Frontal cortex (tissue), 3 donors: ENCODE measurements at regions not wholly inside any gene's neighbourhood (a gene's known extent, or its start where the extent isn't known, plus 50 kb on each side); places are given as distances from the start of the nearest gene placed in this dataset.
"Not testable (repeated sequence)": the region's sequence is repeated elsewhere in the genome, so short reads cannot be mapped to it uniquely, and the experiment has no call there.

Source experiments
- DNase-seq, 2 donors: peaks; one replicate each; pipeline ENCODE4 v3.0.0; 2012; ENCODE audit warnings: low spot score in 2 of 2
- FAIRE-seq: peaks from 2 replicates; lab custom pipeline; 2012; peaks lifted over from hg19 to GRCh38; lab: Jason Lieb, UNC
- donor health status: control.
- donor health status: control.
- donor health status: control.

DNA sequence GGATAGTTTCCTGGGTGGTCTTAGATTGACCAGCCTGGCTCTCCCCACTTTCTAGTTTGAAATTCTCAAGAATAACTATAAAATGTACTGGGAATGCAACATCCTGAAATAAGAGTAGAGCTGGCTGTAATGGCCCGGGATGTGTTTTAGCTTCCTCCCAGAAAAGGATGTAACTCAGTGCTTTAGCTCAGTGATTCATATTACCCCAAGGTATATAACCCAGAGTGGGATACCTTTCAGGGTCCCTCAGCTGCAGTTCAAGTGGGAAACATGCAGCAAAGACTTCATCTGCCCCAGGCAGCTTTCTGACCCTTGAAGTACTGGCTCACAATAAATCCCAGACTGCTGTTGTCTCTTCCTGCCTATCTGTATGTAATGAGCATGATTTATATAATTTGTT, 666.7 kb upstream of the KCND2 start:
- FAIRE-seq (no peak), DNase-seq (no peak)

DNA sequence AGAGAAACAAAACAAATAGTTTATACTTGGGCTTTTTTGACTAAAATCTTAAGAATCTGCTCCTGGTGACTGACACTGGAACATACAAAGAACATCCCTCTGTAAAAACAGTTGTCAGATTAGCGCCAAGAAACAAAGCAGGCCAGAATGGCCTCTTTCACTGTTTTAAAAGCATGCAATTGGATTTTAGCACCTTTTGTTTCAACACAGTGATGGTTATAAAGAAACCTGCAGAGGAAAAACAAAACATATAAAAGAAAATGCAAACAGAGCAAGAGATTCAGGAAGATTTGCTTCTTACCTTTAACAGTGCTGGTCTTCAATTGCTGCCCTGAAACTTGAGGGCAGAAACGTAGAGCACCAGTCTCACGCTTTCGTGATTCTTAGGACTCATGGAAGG, 652.2 kb upstream of the KCND2 start:
- FAIRE-seq, result no peak

DNA sequence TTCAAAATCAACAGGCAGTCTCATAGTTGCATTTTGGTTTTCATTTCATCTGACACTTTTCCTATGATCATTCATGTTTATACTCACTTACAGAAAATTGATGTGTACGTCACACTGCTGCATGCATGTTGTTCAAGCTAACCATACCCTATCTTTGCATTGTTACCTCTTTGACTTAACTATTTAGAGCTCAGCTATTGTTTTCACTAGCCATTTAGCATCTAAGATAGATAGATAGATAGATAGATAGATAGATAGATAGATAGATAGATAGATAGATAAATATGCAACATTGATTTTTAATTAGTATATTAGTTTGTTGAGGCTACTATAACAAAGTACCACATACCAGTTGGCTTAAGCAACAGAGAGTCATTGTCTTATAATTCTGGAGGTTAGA, 649.5 kb upstream of the KCND2 start:
- no peak for FAIRE-seq
- DNase-seq, result no peak

More for the DNA sequence above, 652.2 kb upstream of the KCND2 start:
- no peak for DNase-seq

DNA sequence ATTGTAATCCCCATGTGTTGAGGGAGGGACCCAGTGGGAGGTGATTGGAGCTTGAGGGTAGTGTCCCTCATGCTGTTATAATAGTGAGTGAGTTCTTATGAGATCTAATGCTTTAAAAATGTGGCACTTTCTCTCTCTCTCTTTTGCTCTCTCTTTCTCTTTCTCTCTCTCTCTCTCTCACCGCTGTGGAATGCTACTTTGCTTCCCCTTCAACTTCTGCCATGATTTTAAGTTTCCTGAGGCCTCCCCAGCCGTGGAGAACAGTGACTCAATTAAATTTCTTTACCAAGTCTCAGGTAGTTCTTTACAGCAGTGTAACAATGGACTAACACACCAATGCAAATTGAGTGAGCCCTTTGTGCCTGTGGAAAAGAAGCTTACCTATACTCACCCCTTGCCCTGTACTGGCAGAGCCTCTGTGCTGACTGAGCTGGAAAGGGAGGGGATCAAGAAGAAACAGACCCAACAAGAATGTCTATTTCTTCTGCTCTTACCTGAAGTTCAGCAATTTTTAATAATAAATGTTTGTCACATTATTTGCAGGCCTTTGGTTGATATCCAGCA, 642.5 kb upstream of the KCND2 start:
- no peak for DNase-seq
- no peak for FAIRE-seq

DNA sequence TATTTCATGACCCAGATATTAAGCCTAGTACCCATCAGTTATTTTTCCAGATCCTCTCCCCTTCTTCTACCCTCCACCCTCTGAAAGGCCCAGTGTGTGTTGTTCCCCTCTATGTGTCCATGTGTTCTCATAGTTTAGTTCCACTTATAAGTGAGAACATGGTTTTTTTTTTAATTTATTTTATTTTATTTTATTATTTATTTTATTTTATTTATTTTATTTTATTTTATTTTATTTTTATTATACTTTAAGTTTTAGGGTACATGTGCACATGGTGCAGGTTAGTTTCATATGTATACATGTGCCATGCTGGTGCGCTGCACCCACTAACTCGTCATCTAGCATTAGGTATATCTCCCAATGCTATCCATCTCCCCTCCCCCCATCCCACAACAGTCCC, 639.2 kb upstream of the KCND2 start:
- not testable (repeated sequence) for FAIRE-seq, DNase-seq

DNA sequence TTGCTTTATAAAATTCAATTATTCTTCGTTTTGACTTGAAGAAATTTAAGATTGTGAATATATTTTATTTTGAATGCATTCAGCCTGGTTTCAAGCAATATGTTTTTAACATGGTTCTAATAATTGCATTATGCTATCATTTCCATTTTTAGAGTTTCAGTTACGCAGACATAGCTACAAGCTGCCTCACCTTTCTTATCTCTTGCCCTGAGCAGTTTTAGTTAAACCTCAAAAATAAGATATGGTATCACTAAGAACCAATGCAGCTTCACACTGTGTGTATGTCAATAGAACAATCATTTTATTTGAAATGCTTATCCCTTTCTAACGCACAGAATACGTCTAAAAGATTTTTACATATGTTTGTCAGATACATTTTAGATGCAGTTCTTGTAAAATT, 632.6 kb upstream of the KCND2 start:
- FAIRE-seq, result no peak
- no peak for DNase-seq

DNA sequence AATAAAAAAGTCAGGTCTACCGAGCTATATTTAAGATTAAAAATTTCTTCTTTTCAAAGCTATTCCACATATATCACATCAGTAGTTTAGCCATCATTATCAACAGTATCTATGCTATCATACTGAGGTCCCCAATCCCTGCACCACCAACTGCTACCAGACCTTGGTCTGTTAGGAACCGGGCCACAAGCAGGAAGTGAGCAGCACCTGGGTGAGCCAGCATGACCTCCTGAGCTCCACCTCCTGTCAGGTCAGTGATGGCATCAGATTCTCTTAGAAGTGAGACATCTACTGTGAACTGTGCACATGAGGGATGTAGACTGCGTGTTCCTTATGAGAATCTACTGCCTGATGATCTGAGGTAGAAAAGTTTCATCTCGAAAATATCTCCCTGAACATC, 632.1 kb upstream of the KCND2 start:
- DNase-seq (no peak), FAIRE-seq (no peak)

DNA sequence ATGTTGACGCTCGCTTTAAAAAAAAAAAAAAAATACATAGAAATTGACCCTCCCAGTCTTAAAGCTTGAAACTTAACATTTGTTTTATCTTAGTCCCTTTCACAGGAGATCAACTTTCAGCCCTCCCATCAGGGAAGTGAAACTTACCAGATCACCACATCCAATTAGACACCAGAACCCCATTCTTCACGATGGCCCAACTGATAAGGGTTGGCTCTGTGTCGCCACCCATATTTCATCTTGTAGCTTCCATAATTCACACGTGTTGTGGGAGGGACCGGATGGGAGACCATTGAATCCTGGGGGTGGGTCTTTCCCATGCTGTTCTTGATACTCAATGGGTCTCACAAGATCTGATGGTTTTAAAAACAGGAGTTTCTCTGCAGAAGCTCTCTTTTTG, 629.4 kb upstream of the KCND2 start:
- no peak for DNase-seq
- no peak for FAIRE-seq

DNA sequence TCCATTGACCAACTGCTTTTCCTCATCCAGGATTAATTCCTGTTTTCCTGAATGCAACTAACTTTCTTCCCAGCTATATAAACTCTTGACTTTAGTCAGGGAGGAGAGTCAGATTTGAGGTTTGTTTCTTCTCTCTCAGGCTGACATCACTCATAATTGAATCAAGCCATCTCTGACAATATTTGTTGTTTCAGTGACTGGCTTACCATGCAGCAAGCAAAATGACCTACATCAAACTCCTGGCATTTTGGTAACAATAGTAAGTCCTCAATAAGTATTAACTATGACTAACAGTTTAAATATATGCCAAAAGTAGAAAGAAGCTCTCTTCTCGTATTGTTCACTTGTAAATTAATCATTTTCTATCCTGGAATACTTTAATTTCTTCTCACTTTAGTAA, 625.7 kb upstream of the KCND2 start:
- no peak for FAIRE-seq

DNA sequence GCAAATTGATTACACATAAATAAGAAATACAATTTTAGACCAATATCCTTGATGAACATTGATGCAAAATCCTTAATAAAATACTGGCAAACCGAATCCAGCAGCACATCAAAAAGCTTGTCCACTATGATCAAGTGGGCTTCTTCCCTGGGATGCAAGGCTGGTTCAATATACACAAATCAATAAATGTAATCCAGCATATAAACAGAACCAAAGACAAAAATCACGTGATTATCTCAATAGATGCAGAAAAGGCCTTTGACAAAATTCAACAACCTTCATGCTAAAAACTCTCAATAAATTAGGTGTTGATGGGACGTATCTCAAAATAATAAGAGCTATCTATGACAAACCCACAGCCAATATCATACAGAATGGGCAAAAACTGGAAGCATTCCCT, 624.2 kb upstream of the KCND2 start:
- FAIRE-seq, DNase-seq: not testable (repeated sequence)

More for the DNA sequence above, 625.7 kb upstream of the KCND2 start:
- no peak for DNase-seq

DNA sequence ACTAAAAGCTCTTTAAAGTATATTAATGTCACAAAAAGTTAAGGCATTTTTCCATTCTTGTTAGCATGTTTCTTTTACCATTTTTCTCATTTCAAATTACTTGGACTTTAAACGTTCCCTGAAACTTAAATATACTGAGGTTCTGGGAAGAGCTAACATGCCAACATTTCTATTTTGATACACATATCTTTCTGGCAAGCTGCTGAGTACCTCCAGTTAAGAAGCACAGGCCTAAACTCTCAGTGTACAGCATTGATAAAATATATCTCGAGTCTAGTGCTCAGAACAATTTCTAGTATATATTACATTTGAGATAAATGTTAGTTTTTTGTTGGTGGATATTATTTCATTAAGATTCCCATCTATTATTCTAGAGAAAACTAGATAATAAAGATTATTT, 612.9 kb upstream of the KCND2 start:
- DNase-seq (no peak), FAIRE-seq (no peak)

DNA sequence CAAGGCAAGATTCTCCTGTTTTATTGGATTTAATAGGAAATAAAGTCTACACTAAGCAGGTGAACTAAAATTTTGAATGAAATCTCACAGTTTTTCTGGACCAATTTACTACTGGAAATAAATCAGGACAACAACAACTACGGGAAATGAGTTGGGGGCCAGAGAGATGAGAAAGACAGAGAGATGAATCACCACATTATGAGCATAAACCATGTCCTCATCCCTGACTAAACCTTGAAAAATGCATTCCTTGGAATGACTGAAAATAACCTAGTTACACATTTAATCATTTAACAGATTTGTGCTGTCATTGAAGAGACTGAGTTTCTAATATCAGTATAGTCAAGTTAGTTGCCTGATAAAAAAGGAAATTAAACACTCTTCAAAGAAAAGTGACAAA, 608.4 kb upstream of the KCND2 start:
- FAIRE-seq, result no peak

DNA sequence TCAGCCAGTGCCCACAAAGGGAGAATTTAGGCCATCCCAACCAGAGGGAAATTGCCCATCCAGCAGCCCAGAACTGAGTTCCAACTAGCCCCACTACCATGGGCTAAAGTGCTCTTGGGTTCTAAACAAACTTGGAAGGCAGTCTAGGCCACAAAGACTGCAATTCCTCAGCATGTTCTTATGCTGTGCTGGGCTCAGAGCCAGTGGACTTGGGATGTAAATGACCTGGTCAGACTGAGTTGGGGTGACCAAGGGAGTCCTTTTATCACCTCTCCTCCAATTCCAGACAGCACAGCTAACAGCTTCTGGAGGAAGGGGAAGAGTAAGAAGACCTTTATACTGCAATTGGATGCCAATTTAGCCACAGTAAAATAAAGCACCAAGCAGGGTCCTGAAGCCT, 607.2 kb upstream of the KCND2 start:
- no peak for FAIRE-seq
- no peak for DNase-seq

More for the DNA sequence above, 608.4 kb upstream of the KCND2 start:
- no peak for DNase-seq

DNA sequence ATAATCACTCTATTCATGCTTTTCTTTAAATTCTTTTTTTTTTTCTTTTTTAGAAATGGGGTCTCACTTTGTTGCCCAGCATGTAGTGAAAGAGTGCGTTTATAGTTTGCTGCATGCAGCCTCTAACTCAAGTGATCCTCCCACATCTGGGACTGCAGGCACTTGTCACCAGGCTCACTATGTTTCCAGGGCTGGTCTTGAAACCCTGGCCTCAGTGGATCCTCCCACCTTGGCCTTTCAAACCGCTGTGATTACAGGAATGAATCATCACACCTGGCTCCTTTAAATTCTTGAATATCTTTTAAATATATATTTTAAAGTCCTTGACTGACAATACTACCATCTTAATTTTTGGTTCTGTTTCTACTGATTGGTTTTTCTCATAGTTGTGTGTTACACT, 591.6 kb upstream of the KCND2 start:
- DNase-seq, result no peak
- no peak for FAIRE-seq

DNA sequence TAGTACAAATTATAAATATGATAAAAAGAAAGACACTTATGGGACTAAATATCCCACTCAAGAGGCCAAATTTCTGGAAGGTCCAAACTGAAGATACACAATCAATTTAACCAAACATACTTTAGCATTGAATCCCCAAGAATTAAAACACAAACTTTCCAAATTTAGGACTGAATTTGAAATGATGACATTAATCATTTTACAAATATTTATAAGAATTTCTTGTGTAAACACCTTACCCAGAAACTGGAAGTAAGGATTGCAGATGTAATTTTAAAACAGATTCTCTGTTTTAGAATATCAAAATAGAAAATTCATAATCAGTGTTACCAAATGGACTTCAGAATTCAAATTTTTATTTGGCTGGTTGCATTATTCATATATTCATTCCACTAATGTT, 588.2 kb upstream of the KCND2 start:
- no peak for DNase-seq
- FAIRE-seq, result no peak

DNA sequence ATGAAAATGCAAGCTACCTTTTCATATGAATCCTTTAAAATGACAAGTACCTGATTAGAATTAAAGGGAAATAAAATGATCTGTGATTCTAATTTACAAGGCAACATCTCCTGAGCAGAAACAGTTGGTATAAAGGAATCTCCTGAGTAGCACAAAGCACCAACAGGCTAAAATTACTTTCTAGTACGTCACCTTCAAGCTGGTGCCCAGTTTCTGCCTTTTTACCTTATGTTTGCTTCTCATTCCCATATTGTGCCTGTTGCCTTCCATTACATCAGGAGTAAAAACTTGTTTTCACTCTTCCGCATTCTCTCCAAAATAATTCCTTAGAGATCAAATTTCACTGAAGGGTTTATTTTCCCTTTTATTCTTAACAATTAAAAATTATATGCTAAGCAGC, 587.1 kb upstream of the KCND2 start:
- DNase-seq (no peak), FAIRE-seq (no peak)

DNA sequence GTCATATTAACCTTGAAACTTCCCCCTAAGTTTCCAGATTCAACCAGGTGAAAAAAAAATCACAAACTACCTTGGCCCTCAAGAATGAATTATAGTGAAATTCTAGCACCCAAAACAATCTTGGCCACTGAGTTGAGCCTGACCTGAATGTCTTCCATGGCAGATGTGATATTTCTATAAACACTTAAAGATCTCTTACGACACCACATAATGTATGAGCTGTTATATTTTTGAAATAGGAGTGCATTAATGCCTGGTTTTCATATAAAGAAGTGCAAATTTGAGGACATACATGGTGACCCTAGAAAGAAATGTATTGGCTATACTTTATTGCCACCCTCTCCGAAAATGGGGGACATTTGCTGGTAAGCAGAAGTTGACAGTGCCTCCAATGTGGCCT, 584.1 kb upstream of the KCND2 start:
- DNase-seq, result no peak
- FAIRE-seq, result no peak

DNA sequence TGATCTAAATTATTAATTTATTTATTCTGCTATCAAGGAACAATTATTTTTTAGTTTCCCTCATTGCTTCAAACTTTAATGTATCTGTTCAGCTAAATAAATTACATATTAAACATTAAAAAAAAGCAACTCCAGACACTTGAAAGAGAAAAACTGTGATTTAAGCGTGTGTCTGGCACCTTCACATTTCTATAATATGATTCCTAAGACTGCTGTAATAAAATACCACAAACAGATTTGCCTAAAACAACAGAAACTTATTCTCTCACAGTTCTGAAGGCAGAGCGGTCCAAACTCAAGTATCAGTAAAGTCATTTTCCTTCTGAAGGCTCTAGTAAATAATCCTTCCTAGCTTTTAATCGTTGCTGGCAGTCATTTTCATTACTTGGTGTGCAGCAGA, 580.4 kb upstream of the KCND2 start:
- no peak for DNase-seq
- FAIRE-seq, result no peak

DNA sequence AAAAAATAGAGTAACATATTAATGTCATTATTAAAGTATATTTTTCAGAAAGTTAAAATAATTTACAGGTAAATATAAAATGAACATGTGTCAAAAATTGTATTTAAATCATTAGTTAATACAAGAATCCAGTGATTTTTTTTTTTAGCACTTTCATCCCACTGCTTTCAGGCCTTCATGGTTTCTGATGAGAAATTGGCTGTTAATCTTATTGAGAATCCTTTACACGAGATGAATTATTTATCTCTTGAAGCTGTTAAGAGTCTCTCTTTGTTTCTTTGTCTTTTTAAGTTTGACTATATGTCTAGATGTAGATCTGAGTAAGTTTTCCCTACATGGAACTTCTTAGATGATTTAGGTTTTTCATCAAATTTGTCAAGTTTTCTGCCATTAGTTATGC, 578.5 kb upstream of the KCND2 start:
- DNase-seq (no peak), FAIRE-seq (no peak)

DNA sequence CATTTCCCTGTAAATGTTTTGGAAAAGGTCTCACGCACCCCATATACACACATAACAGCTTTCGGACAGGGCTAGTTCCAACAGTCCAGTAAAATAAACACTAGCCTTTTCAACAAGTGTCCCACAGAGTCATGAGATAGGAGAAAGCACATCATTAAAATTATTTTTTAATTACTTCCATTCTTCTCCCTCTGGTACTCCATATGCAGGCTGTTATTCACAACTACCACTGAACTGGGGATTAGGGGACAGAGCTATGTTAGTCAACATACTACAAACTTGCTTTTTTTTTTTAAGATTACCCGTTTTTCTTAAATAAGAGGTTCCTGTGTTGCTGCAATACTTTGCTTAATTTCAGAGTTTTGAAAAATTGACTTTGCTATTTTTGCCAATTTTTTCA, 576.6 kb upstream of the KCND2 start:
- DNase-seq (no peak), FAIRE-seq (no peak)

DNA sequence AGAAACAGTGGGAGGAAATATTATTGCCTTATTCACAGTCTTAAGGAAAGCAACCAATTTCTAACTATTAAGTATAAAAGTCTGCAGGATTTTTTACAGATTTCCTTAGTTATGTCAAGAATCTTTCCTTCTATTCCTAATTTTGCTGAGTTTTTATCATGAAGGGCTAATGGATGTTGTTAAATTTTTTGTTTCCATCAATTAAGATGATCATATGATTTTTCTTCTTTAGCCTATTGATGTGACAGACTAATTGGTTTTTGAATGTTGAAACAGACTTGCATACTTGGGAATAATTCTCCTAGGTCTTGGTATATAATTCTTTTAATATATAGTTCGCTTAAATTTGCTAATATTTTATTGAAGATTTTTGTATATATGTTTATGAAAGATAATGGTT, 569.1 kb upstream of the KCND2 start:
- DNase-seq, result no peak
- FAIRE-seq, result no peak

DNA sequence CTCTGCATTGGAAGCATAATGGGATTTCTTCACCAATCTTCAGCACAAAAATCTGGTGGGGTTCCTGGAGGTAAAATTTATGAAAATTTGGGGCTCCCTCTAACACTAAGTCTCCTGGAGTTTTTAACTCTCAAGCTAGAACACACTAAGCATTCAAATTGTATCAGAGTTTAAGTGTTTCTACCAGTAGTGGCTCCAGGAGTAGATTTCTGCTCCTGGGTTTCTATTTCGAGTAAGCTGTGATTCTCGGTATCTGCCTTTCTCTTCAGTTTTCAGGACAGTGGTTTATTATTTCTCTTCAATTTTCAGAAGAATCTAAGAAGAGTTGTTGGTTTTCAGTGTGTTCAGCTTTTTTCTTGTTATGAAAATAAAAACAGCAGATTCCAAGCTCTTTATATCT, 566.4 kb upstream of the KCND2 start:
- FAIRE-seq (no peak), DNase-seq (no peak)

DNA sequence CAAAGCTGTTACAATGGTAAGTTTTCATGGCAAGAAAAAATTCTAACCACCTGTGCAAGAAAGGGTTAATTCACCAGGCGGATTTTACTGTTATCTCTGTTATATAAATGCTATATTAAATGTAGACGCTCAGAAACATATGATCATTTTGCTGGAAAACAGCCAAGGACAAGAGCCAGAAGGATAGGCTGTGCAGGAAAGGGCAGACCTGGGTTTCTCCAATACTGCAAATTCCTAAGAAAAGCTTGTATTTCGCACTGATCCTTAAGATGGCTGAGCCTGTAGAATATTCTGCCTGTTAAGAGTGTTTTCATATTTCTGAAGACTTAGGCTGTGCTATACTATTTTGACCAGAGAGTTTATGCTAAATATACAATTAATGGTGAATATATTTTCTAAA, 564.1 kb upstream of the KCND2 start:
- FAIRE-seq (no peak), DNase-seq (no peak)
